SK-N-MC (cell line): ENCODE measurements at regions not wholly inside any gene's neighbourhood (a gene's known extent, or its start where the extent isn't known, plus 50 kb on each side); places are given as distances from the start of the nearest gene placed in this dataset.

Source experiments
- EZH2 ChIP-seq: fragments of 200-600 bp; sonication (generic); IDR thresholded peaks from one replicate; pipeline ENCODE4 v1.6.1; 2017; ENCODE audit warnings: antibody characterized with exemption
- FOXP2 ChIP-seq: optimal IDR thresholded peaks from 2 replicates; pipeline ENCODE3; 2011; ENCODE audit warnings: mild to moderate bottlenecking, moderate library complexity; ENCODE audit not compliant: insufficient read depth; ENCODE audit errors: extremely low read length, control extremely low read depth
- POLR2AphosphoS5 ChIP-seq: IDR thresholded peaks from 2 replicates; pipeline ENCODE4 v1.6.1; 2012; ENCODE audit warnings: mild to moderate bottlenecking, low read depth, low read length, borderline replicate concordance

DNA sequence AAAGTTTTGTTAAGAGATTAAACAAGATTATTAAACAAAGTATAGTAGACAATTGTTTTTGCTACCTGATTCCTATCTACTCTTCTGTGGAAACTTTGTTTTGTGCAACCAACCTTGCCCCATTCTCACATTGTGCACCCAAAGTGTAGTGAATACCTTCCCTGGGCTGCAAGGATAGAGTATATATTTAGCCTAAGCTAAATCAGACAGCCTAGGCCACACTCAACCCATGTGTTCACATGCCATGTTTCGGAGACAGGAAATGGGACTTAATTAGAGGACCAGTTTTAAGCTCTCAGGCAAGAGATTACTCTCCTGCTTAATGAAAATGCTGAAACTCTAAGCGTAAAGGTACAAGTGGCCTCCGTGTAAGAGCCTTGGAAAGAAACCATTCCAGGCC, 734.9 kb upstream of the USP15 start:
- TF ChIP-seq POLR2AphosphoS5 (no peak), FOXP2 (no peak), EZH2 (no peak)
